ENCODE measurements at regions not wholly inside any gene's neighbourhood (a gene's known extent, or its start where the extent isn't known, plus 50 kb on each side); places are given as distances from the start of the nearest gene placed in this dataset.
A peak's percentile ranks its signal among the peaks of the same experiment; 100 is the strongest.

DNA sequence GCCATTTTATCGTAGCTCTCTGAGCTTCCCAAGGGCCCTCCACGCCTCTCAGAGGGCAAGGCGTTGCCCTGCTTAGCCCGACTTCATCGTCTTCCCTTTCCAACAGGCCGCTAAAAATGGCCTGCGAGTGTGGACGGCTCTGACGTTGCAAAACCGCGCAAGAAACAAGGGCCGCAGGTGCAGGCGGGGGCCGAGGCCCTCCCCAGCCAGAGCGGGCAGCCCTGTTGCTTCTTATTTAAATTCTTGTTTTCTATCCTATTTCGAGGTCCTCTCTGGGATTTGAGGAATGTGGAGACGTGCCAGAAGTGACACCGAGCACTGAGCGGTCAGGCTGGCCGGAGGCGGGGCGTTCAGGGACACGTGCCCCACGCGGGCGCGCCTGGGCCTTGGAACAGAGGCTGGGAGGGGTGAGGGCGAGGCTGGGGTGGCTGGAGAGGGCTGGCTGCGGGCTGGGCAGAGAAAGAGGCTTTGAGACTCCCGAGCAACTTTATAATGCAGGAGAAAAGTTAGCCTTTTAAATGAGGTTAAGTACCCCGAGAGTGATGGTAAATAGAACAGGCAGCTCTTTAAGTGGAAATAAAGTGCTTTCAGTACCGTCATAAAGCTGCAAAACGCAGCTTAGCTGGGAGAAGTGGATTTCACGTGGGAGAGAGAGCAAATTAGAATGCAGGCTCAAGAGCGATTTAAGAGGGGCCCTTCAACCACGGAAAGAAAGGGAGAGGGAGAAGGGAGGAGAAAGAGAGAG lies 243.6 kb downstream of the AUH start:
- ATAC-seq (replicated peaks), result no peak
- Mint-ChIP-seq H3K27ac (no peak overlapping the region), H3K36me3 (ENCODE audit: insufficient read depth) (no peaks in the 10 kb centered on the region), H3K4me1 (ENCODE audit: low read depth in 2 of 2) (peaks cover 5 to 6% of the 10 kb centered on the region in 2 donors), H3K27me3 (peaks cover 0 to 10% of the 10 kb centered on the region in 2 donors), H3K4me3 (no peak overlapping the region), H3K9me3 (no peaks in the 10 kb centered on the region)
- DNase-seq, result no peak

DNA sequence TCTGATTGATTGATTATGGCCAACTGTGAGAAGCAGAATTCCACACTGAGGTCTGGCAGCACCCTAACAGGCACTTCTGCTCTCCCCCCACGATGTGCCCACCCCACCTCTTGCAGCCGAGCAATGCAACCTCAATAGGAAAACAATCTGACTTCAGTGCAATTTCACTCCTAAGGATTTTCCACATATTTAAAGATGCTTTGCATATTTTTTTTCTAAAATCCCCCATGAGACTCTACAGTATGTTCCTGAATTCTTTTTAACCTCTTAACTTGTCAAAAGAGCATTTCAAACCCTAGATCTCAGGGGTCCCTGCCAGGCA lies 243.1 kb downstream of the AUH start:
- Mint-ChIP-seq H3K9me3 (no peaks in the 10 kb centered on the region), H3K4me3 (no peak overlapping the region), H3K36me3 (ENCODE audit: insufficient read depth) (no peaks in the 10 kb centered on the region), H3K27me3 (peaks cover 0 to 10% of the 10 kb centered on the region in 2 donors), H3K4me1 (ENCODE audit: low read depth in 2 of 2) (peaks cover 5 to 6% of the 10 kb centered on the region in 2 donors), H3K27ac (no peak overlapping the region)
- ATAC-seq (replicated peaks), result no peak
- no peak for DNase-seq

DNA sequence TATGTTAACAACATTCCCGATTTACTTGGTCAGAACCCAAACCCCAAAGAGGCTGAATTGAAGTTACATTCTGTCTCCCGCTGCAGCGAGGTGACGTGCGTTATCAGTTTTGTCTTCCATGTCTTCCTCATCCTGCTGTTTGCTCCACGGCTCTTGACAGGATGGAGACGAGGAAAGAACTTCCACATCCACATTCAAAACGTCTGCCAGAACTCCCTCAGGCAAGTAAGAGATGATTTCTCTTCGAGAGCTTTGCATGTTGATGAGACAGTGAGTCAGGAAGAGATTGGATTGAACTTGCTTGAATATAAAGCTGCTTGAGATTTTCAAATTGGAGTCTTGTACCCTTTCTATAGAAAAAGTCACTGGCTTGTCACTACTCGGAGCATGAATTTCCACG lies 242.6 kb downstream of the AUH start:
- Mint-ChIP-seq H3K9me3 (no peaks in the 10 kb centered on the region), H3K4me1 (ENCODE audit: low read depth in 2 of 2) (peaks cover 5 to 6% of the 10 kb centered on the region in 2 donors), H3K4me3 (no peak overlapping the region), H3K36me3 (ENCODE audit: insufficient read depth) (no peaks in the 10 kb centered on the region), H3K27ac (no peak overlapping the region), H3K27me3 (peaks cover 0 to 10% of the 10 kb centered on the region in 2 donors)
- DNase-seq (no peak), ATAC-seq (replicated peaks) (no peak)

DNA sequence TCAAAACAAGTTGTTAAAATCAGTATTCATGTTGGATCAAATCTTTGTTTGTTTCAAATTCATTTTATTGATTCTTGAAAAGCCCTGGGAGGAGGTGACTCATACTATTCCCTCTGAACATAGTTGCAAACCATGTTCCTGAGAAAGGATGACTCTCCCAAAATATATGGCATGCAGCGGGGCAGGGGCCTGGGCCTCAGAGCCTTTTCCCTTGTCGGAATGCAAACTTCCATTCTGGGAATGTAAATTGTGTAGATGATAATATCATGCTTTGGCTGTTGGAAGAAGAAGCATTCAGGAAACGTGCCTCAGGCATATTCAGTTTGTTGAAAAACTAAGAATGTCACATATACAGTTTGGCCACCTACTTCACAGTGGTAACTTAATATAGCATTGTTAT lies 242.0 kb downstream of the AUH start:
- Mint-ChIP-seq H3K36me3 (ENCODE audit: insufficient read depth) (no peaks in the 10 kb centered on the region), H3K4me3 (no peak overlapping the region), H3K27me3 (peaks cover 0 to 10% of the 10 kb centered on the region in 2 donors), H3K27ac (no peak overlapping the region), H3K9me3 (no peaks in the 10 kb centered on the region), H3K4me1 (ENCODE audit: low read depth in 2 of 2) (peaks cover 5 to 6% of the 10 kb centered on the region in 2 donors)
- ATAC-seq (replicated peaks), result no peak
- no peak for DNase-seq

DNA sequence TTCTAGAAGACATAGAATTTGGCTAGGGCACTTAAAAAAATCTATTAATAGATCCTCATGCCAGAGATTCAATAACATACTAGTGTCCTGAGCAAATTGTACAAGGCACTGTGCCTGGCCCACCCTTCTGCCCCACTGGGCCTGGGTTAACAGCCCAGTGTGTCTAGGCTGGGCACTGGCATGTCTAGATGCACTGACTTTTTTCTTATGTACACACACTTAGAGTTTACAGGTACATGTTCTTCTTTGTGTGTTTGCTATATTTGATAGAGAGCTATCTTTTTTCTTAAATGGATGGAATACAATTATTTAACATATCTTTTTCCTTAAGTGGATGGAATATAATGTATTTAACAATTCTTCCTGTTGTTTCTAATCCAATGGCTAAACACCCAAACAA lies 241.5 kb downstream of the AUH start:
- Mint-ChIP-seq H3K27ac (no peak overlapping the region), H3K4me3 (no peak overlapping the region), H3K9me3 (no peaks in the 10 kb centered on the region), H3K4me1 (ENCODE audit: low read depth in 2 of 2) (peaks cover 5 to 6% of the 10 kb centered on the region in 2 donors), H3K36me3 (ENCODE audit: insufficient read depth) (no peaks in the 10 kb centered on the region), H3K27me3 (peaks cover 0 to 10% of the 10 kb centered on the region in 2 donors)
- ATAC-seq (replicated peaks), result no peak
- DNase-seq, result no peak

DNA sequence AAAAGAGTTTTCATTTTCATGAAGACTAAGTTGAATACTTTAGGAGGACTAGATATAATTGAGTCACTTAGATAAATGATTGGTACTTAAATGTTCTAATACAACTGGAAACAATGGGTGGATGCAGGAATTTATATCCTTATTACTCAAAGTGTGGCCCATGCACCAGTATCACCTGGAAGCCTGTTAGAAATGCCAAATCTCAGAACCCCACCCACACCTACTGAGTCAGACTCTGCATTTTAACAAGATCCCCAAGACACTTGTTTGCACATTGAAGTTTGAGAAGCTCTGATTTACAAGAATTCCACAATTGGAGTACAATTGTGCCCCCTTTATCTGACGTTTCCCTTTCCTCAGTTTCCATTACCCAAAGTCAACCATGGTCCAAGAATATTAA lies 239.0 kb downstream of the AUH start:
- Mint-ChIP-seq H3K27me3 (peaks cover 0 to 7% of the 10 kb centered on the region in 2 donors), H3K4me1 (ENCODE audit: low read depth in 2 of 2) (peaks cover 2 to 9% of the 10 kb centered on the region in 2 donors), H3K27ac (no peak overlapping the region), H3K9me3 (no peaks in the 10 kb centered on the region), H3K4me3 (no peak overlapping the region), H3K36me3 (ENCODE audit: insufficient read depth) (no peaks in the 10 kb centered on the region)
- DNase-seq, result no peak
- ATAC-seq (replicated peaks), result no peak

DNA sequence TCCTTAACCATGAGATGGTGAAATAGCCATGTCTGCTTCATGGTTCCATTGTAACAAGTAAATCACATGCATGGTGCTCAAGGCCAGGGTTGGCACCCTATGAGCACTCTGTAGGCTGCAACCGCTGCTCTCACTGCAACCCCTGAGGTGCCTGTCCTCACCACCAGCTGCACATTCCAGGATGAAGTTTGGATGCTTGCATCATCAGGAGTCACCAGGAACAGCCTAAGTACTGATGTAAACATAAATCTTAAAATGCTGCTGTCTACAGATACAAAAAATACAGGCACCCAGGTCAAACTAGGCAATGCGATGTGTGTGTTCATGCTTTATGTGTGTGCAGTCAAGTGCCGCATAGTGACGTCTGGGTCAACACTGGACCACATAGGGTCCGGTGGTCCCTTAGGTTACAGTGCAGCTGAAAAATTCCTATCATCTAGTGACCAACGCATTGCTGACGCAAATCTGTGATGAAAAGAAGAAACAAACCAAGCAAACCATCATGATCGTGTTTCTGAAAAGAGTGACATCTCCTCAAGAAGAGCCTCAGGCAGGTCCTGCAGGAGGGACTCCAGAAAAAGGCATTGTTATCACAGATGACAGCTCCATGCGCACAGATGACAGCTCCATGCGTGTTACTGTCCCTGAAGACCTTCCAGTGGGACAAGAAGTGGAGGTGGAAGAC lies 234.8 kb downstream of the AUH start:
- Mint-ChIP-seq H3K27me3 (no peaks in the 10 kb centered on the region), H3K4me3 (no peak overlapping the region), H3K4me1 (ENCODE audit: low read depth in 2 of 2) (peaks cover 13 to 23% of the 10 kb centered on the region in 2 donors), H3K9me3 (no peaks in the 10 kb centered on the region), H3K36me3 (ENCODE audit: insufficient read depth) (peaks cover 3% of the 10 kb centered on the region), H3K27ac (no peak overlapping the region)
- DNase-seq, result no peak
- no peak for ATAC-seq (replicated peaks)

DNA sequence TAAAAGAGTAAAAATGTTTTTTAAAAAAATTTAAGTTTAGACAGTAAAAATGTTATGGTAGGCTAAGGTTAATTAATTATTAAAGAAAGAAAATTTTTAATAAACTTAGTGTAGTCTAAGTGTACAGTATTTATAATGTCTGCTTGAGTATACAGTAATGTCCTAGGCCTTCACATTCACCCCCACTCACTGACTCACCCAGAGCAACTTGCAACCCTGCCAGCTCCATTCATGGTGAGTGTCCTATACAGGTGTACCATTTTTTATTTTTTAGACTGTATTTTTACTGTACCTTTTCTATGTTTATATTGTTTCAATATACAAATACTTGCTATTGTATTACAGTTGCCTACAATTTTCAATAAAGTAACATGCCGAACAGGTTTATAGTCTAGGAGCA lies 234.1 kb downstream of the AUH start:
- Mint-ChIP-seq H3K27me3 (no peaks in the 10 kb centered on the region), H3K4me1 (ENCODE audit: low read depth in 2 of 2) (peaks cover 16 to 26% of the 10 kb centered on the region in 2 donors), H3K36me3 (ENCODE audit: insufficient read depth) (peaks cover 3% of the 10 kb centered on the region), H3K9me3 (no peaks in the 10 kb centered on the region), H3K4me3 (no peak overlapping the region), H3K27ac (no peak overlapping the region)
- ATAC-seq (replicated peaks), result no peak
- DNase-seq, result no peak

DNA sequence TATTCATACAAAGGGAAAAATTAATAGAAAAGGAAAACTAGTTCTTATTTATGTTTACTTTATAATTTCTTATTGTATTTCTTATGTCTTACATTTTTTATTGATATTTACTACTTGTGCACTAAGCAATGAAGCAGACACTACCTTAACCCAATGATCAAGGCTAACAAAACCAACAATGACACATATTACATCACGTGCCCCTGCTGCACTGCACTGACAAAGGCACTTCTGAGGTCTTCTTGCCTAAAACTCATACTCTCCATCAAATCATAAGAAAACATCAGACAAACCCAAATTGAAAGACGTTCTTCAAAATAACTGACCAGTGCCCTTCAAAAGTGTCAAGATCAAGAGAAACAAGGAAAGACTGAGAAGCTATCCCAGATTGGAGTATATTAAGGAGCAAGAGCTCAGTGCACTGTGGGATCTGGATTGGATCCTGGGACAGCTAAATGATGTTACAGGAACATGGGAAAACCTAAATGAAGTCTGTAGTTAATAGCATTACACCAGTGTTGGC lies 230.9 kb downstream of the AUH start:
- Mint-ChIP-seq H3K4me3 (peak overlapping the region; percentile 68 to 71), H3K36me3 (ENCODE audit: insufficient read depth) (peaks cover 8% of the 10 kb centered on the region)
- ATAC-seq (replicated peaks), result no peak

DNA sequence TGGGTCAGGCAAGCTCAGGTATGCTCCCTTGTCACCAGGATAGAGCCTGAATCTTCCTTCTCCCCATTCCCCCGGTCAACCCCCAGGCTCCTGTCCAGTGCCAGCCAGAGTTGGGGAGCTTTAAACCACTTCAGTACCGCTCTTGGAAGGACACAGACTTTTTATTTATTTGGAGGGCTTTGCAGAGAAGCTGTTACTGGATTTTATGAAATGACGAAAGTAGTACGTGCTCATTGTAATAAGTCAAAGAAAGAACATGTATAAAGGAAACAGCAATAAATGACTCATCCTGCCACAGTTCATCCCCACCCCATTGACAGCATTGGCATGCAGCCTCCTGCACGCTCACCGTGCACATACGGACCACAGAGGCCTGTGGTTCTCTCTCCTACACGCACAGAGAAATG lies 230.3 kb downstream of the AUH start:
- H3K4me1 Mint-ChIP-seq (ENCODE audit: low read depth in 2 of 2), result peaks cover 16 to 22% of the 10 kb centered on the region in 2 donors
- no peaks in the 10 kb centered on the region for H3K27me3 Mint-ChIP-seq
- peak overlapping the region; percentile 68 to 71 for H3K4me3 Mint-ChIP-seq
- H3K27ac Mint-ChIP-seq, result peak overlapping the region; percentile 83 to 92
- ATAC-seq (replicated peaks) (peak; percentile 100), DNase-seq (peak; percentile 43 to 48 (median 46))
- peaks cover 8% of the 10 kb centered on the region for H3K36me3 Mint-ChIP-seq (ENCODE audit: insufficient read depth)
- no peaks in the 10 kb centered on the region for H3K9me3 Mint-ChIP-seq

More for the DNA sequence above, 230.9 kb downstream of the AUH start:
- no peak for DNase-seq
- Mint-ChIP-seq H3K27me3 (no peaks in the 10 kb centered on the region), H3K27ac (peak overlapping the region; percentile 83 to 92), H3K9me3 (no peaks in the 10 kb centered on the region), H3K4me1 (ENCODE audit: low read depth in 2 of 2) (peaks cover 16 to 22% of the 10 kb centered on the region in 2 donors)

DNA sequence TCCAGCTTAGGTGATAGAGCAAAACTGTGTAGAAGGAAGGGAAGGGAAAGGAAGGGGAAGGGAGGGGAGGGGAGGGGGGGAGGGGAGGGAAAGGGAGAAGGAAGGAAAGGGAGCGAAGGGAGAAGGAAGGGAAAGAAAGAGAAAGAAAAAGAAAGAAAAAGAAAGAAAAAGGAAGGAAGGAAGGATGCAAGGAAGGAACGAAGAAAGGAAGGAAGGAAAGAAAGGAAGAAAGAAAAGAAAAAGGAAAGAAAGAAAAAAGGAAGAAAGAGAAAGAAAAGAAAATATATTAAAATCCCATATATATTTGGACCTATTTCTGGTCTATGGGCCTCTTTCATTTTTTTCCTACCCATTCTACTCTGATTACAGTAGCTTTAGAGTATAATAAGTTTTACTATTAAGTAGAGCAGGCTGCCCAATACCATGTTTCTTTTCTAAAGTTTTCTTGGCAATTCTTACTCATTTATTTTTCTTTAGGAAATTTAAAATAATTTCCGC lies 229.1 kb downstream of the AUH start:
- Mint-ChIP-seq H3K36me3 (ENCODE audit: insufficient read depth) (peaks cover 8% of the 10 kb centered on the region), H3K9me3 (no peaks in the 10 kb centered on the region), H3K27ac (peak overlapping the region; percentile 63 to 92)

DNA sequence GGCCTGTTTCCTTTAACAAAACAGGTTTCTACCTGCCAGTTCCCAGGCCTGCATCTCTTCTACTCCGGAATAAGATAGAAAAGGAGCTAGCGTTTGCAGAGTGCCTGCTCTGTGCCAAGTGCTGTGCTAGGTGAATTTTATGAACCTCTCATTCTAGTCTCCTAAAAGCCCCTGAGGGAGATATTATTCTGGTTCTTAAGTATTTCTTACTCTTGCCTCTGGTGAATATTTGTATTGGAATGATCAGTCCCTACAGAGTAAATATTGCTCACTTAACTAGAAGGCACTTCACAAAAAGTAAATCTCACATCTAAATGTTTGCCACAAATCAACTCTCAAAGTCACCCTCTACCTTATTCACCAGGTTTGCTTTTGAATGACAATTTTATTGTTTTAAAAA lies 227.1 kb downstream of the AUH start:
- Mint-ChIP-seq H3K27me3 (no peaks in the 10 kb centered on the region), H3K36me3 (ENCODE audit: insufficient read depth) (peaks cover 4% of the 10 kb centered on the region), H3K4me3 (no peak overlapping the region), H3K27ac (no peak overlapping the region), H3K4me1 (ENCODE audit: low read depth in 2 of 2) (peaks cover 20 to 27% of the 10 kb centered on the region in 2 donors), H3K9me3 (no peaks in the 10 kb centered on the region)
- DNase-seq (no peak), ATAC-seq (replicated peaks) (no peak)

More for the DNA sequence above, 229.1 kb downstream of the AUH start:
- Mint-ChIP-seq H3K27me3 (no peaks in the 10 kb centered on the region), H3K4me3 (no peak overlapping the region), H3K4me1 (ENCODE audit: low read depth in 2 of 2) (peaks cover 20 to 27% of the 10 kb centered on the region in 2 donors)
- DNase-seq (no peak), ATAC-seq (replicated peaks) (no peak)

DNA sequence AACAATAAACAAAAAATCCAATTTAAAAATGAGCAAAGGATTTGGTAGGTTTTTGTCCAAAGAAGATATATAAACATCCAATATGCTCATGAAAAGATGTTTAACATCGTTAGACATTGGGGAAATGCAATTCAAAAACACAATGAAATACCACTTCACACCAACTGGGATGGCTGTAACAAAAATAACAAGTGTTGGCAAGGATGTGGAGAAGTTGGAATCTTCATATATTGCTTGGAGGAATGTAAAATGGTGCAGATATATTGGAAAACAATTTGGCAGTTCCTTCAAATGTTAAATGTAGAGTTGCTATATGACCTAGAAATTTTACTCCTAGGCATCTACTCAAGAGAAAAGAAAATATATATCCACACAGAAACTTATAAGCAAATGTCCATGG lies 224.3 kb downstream of the AUH start:
- ATAC-seq (replicated peaks) (no peak), DNase-seq (no peak)
- Mint-ChIP-seq H3K27me3 (no peaks in the 10 kb centered on the region), H3K4me3 (no peak overlapping the region), H3K9me3 (no peaks in the 10 kb centered on the region), H3K27ac (no peak overlapping the region), H3K4me1 (ENCODE audit: low read depth in 2 of 2) (peaks cover 6 to 7% of the 10 kb centered on the region in 2 donors), H3K36me3 (ENCODE audit: insufficient read depth) (peaks cover 7% of the 10 kb centered on the region)

DNA sequence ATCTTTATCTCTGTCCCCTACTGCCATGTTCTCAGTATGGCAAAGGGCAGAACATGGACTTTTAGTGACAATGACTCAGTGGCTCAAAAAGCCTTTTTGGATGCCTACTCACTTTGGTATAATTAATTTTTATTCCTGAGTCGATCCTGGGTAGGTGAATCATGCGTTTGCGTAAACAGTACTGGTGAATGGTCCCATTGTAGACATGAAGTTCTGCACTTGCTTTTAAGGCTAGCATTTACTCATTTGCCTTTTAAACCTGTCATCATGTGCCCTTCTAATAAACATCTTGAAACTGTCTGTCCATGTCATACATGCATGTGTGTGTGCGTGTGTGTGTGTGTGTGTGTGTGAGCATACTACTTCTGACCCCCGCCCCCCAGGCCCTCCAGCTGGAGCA lies 223.0 kb downstream of the AUH start:
- DNase-seq, result no peak
- Mint-ChIP-seq H3K9me3 (no peaks in the 10 kb centered on the region), H3K27me3 (no peaks in the 10 kb centered on the region), H3K36me3 (ENCODE audit: insufficient read depth) (peaks cover 11% of the 10 kb centered on the region), H3K4me1 (ENCODE audit: low read depth in 2 of 2) (peaks cover 4 to 6% of the 10 kb centered on the region in 2 donors), H3K27ac (no peak overlapping the region), H3K4me3 (no peak overlapping the region)
- no peak for ATAC-seq (replicated peaks)

All from effector memory CD8-positive, alpha-beta T cell (primary cell).